Activated naive CD4-positive, alpha-beta T cell treated with anti-CD3 and anti-CD28 coated beads for 36 hours (primary cell): ENCODE measurements at regions not wholly inside any gene's neighbourhood (a gene's known extent, or its start where the extent isn't known, plus 50 kb on each side); places are given as distances from the start of the nearest gene placed in this dataset.

Experiments
- CTCF ChIA-PET: fragments of 350-600 bp; sonication (Branson Sonifier 250); formaldehyde crosslinking; loops from one replicate; lab custom pipeline; 2021; ENCODE audit warnings: antibody characterized with exemption; lab: Charles Lee
- DNase-seq: peaks from one replicate; pipeline ENCODE4 v3.0.0-alpha.2; 2020
- H3K27ac Mint-ChIP-seq: one replicate; pipeline ENCODE4 v1.8.0; 2021; ENCODE audit warnings: mild to moderate bottlenecking, mixed read lengths
- H3K27me3 Mint-ChIP-seq: one replicate; pipeline ENCODE4 v1.8.0; 2021; ENCODE audit warnings: low read depth, mixed read lengths
- H3K36me3 Mint-ChIP-seq: one replicate; pipeline ENCODE4 v1.8.0; 2021; ENCODE audit warnings: low read depth, mixed read lengths
- H3K4me1 Mint-ChIP-seq: one replicate; pipeline ENCODE4 v1.8.0; 2021; ENCODE audit warnings: low read depth, mixed read lengths
- H3K4me3 Mint-ChIP-seq: one replicate; pipeline ENCODE4 v1.8.0; 2021; ENCODE audit warnings: mild to moderate bottlenecking, moderate library complexity, mixed read lengths
- H3K9me3 Mint-ChIP-seq: one replicate; pipeline ENCODE4 v1.8.0; 2021; ENCODE audit warnings: mixed read lengths
- intact Hi-C: fragments of 100-400 bp; cut with micrococcal nuclease; formaldehyde crosslinking; loops from one replicate; pipeline ENCODE4 v1.15.1; 2023

- Mint-ChIP-seq H3K4me1 (no peaks in the 10 kb centered on the region), H3K27me3 (no peaks in the 10 kb centered on the region), H3K27ac (no peak overlapping the region), H3K36me3 (no peaks in the 10 kb centered on the region), H3K4me3 (no peak overlapping the region), H3K9me3 (peaks cover 2% of the 10 kb centered on the region)
- CTCF ChIA-PET, result no interaction called here
- intact Hi-C loops, result no loop called here
- DNase-seq, result no peak
These were observed 145.7 kb downstream of the RFX6 start for GRCh38 chr6:117022774-117023173.

DNA sequence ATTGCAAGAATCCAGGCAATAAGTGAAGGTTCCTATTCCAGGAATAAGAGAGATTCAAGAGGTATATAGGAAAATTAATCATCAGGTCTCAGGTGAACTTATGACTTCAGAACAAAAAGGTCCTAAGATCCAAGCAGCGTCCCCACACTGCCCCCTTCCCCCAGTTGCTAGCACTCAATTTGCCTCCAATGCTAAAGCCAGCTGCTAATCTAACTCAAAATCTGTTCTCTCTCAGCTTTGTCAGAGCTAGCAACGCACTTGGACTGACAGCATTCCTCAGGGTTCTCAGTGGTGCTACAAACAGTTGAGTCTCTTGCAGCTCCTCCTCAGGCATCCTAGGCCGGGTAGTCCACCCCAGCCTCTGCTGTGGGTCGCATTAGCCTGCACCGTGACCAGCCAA lies 148.3 kb downstream of the RFX6 start:
- no peaks in the 10 kb centered on the region for H3K4me1 Mint-ChIP-seq

DNA sequence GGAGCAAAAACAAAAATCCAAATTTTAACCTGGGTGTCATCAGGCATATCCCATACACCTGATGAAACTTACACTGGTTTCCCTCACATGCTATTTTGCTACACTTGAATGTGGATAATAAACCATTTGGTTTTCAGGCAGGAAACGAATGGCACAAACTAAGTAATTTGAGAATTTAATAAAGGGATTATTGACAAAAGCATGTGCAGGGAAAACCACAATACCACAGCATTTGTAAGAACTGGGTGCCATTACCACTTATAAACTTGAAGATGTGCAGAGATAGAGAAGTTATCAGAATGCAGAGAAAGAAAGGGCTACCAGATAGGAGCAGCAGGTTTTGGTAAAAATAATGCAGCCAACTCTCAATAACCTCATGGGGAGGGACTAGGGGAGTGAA lies 151.2 kb downstream of the RFX6 start:
- Mint-ChIP-seq H3K36me3 (no peaks in the 10 kb centered on the region), H3K27ac (no peak overlapping the region)
- intact Hi-C loops, result no loop called here

More for the DNA sequence above, 148.3 kb downstream of the RFX6 start:
- peaks cover 2% of the 10 kb centered on the region for H3K9me3 Mint-ChIP-seq
- intact Hi-C loops, result no loop called here
- H3K36me3 Mint-ChIP-seq, result no peaks in the 10 kb centered on the region
- CTCF ChIA-PET, result no interaction called here
- H3K4me3 Mint-ChIP-seq, result no peak overlapping the region
- DNase-seq, result no peak
- no peak overlapping the region for H3K27ac Mint-ChIP-seq
- H3K27me3 Mint-ChIP-seq, result no peaks in the 10 kb centered on the region

GRCh38 chr6:117034547-117034946 lies 157.5 kb downstream of the RFX6 start:
- no peaks in the 10 kb centered on the region for H3K4me1 Mint-ChIP-seq
- no peaks in the 10 kb centered on the region for H3K36me3 Mint-ChIP-seq
- DNase-seq, result no peak
- H3K4me3 Mint-ChIP-seq, result no peak overlapping the region
- intact Hi-C loops, result no loop called here
- no peaks in the 10 kb centered on the region for H3K27me3 Mint-ChIP-seq
- CTCF ChIA-PET, result interaction anchor here (0.7 kb wide), 1 partner anchor 375 kb away, joined by 3 read pairs; no protein-coding TSS in a partner anchor
- H3K27ac Mint-ChIP-seq, result no peak overlapping the region
- H3K9me3 Mint-ChIP-seq, result no peaks in the 10 kb centered on the region

More for the DNA sequence above, 151.2 kb downstream of the RFX6 start:
- Mint-ChIP-seq H3K27me3 (no peaks in the 10 kb centered on the region), H3K4me1 (no peaks in the 10 kb centered on the region), H3K9me3 (no peaks in the 10 kb centered on the region), H3K4me3 (no peak overlapping the region)
- CTCF ChIA-PET, result no interaction called here
- DNase-seq, result no peak

GRCh38 chr6:117034971-117035370 lies 157.9 kb downstream of the RFX6 start:
- CTCF ChIA-PET, result interaction anchor here (0.7 kb wide), 1 partner anchor 375 kb away, joined by 3 read pairs; no protein-coding TSS in a partner anchor
- no peaks in the 10 kb centered on the region for H3K9me3 Mint-ChIP-seq
- H3K36me3 Mint-ChIP-seq, result no peaks in the 10 kb centered on the region
- no peak overlapping the region for H3K27ac Mint-ChIP-seq
- no peak overlapping the region for H3K4me3 Mint-ChIP-seq
- no peak for DNase-seq
- intact Hi-C loops, result no loop called here
- H3K27me3 Mint-ChIP-seq, result no peaks in the 10 kb centered on the region
- H3K4me1 Mint-ChIP-seq, result no peaks in the 10 kb centered on the region

GRCh38 chr6:117050301-117050700 lies 173.3 kb downstream of the RFX6 start:
- intact Hi-C loops, result no loop called here
- Mint-ChIP-seq H3K4me3 (no peak overlapping the region), H3K27ac (no peak overlapping the region), H3K9me3 (peaks cover 20% of the 10 kb centered on the region), H3K27me3 (no peaks in the 10 kb centered on the region), H3K4me1 (no peaks in the 10 kb centered on the region), H3K36me3 (no peaks in the 10 kb centered on the region)
- no peak for DNase-seq
- CTCF ChIA-PET, result no interaction called here

GRCh38 chr6:117072134-117072533 lies 193.2 kb upstream of the VGLL2 start:
- H3K9me3 Mint-ChIP-seq, result peaks cover 7% of the 10 kb centered on the region
- peaks cover 4% of the 10 kb centered on the region for H3K27me3 Mint-ChIP-seq
- no peaks in the 10 kb centered on the region for H3K36me3 Mint-ChIP-seq
- DNase-seq, result no peak
- no peaks in the 10 kb centered on the region for H3K4me1 Mint-ChIP-seq
- intact Hi-C loops, result no loop called here
- CTCF ChIA-PET, result no interaction called here
- H3K27ac Mint-ChIP-seq, result no peak overlapping the region
- no peak overlapping the region for H3K4me3 Mint-ChIP-seq

DNA sequence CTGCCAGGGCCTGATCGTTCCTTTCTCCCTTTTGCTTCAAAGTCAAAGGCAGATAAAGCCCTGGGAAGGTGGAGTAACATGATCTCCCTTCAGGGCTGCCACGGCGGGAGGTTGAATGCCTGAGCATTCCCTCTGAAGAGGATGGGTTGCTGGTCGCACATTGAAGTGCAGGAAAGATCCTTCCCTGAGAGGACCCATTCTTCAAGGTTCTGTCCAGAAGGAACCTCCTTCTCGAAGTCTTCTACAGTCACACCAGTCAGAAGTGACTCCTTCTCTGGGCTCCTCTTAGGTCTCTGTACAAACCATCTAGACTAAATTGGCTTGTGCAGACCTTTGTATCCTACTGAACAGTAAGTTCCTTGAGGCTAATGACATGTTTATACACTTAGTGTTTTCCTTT lies 192.6 kb upstream of the VGLL2 start:
- intact Hi-C loops, result no loop called here
- no peaks in the 10 kb centered on the region for H3K36me3 Mint-ChIP-seq
- no peak overlapping the region for H3K4me3 Mint-ChIP-seq
- no peaks in the 10 kb centered on the region for H3K4me1 Mint-ChIP-seq
- CTCF ChIA-PET, result no interaction called here
- H3K27ac Mint-ChIP-seq, result no peak overlapping the region
- H3K9me3 Mint-ChIP-seq, result peaks cover 7% of the 10 kb centered on the region
- peaks cover 4% of the 10 kb centered on the region for H3K27me3 Mint-ChIP-seq
- no peak for DNase-seq

DNA sequence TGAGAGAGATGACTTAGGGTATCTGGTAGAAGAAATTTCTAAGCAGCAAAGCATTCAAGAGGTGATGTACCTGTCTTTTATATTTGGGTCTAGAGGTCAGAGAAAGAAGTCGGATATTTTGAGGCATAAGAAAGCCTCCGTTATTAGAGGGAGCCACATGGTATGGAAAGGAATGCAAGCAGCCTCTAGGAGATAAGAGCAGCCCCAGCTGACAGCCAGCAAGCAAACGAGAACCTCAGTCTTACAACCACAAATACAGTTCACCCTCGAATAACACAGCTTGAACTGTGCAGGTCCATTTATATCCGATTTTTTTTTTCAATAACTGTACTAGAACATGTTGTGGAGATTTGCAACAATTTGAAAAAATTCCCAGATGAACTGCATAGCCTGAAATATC lies 190.7 kb upstream of the VGLL2 start:
- intact Hi-C loops, result no loop called here
- peaks cover 4% of the 10 kb centered on the region for H3K27me3 Mint-ChIP-seq
- no peaks in the 10 kb centered on the region for H3K4me1 Mint-ChIP-seq
- H3K9me3 Mint-ChIP-seq, result peaks cover 7% of the 10 kb centered on the region
- no peak overlapping the region for H3K27ac Mint-ChIP-seq
- no peak overlapping the region for H3K4me3 Mint-ChIP-seq
- CTCF ChIA-PET, result no interaction called here
- no peaks in the 10 kb centered on the region for H3K36me3 Mint-ChIP-seq
- DNase-seq, result no peak

GRCh38 chr6:117075218-117075617 lies 190.1 kb upstream of the VGLL2 start:
- H3K27me3 Mint-ChIP-seq, result peaks cover 4% of the 10 kb centered on the region
- intact Hi-C loops, result no loop called here
- H3K4me3 Mint-ChIP-seq, result no peak overlapping the region
- H3K9me3 Mint-ChIP-seq, result peaks cover 7% of the 10 kb centered on the region
- no peak for DNase-seq
- no peak overlapping the region for H3K27ac Mint-ChIP-seq
- no peaks in the 10 kb centered on the region for H3K36me3 Mint-ChIP-seq
- CTCF ChIA-PET, result no interaction called here
- no peaks in the 10 kb centered on the region for H3K4me1 Mint-ChIP-seq

GRCh38 chr6:117076076-117076475 lies 189.3 kb upstream of the VGLL2 start:
- H3K27me3 Mint-ChIP-seq, result peaks cover 4% of the 10 kb centered on the region
- H3K4me3 Mint-ChIP-seq, result no peak overlapping the region
- DNase-seq, result no peak
- no peaks in the 10 kb centered on the region for H3K36me3 Mint-ChIP-seq
- CTCF ChIA-PET, result no interaction called here
- no peaks in the 10 kb centered on the region for H3K4me1 Mint-ChIP-seq
- peaks cover 4% of the 10 kb centered on the region for H3K9me3 Mint-ChIP-seq
- no peak overlapping the region for H3K27ac Mint-ChIP-seq
- intact Hi-C loops, result no loop called here

- H3K27ac Mint-ChIP-seq, result no peak overlapping the region
- peaks cover 4% of the 10 kb centered on the region for H3K9me3 Mint-ChIP-seq
- CTCF ChIA-PET, result no interaction called here
- H3K27me3 Mint-ChIP-seq, result peaks cover 4% of the 10 kb centered on the region
- no peak for DNase-seq
- H3K4me3 Mint-ChIP-seq, result no peak overlapping the region
- intact Hi-C loops, result no loop called here
- no peaks in the 10 kb centered on the region for H3K36me3 Mint-ChIP-seq
- H3K4me1 Mint-ChIP-seq, result no peaks in the 10 kb centered on the region
These were observed 188.1 kb upstream of the VGLL2 start for GRCh38 chr6:117077300-117077699.

GRCh38 chr6:117078624-117079023 lies 186.7 kb upstream of the VGLL2 start:
- CTCF ChIA-PET, result no interaction called here
- Mint-ChIP-seq H3K4me1 (no peaks in the 10 kb centered on the region), H3K27ac (no peak overlapping the region), H3K9me3 (peaks cover 4% of the 10 kb centered on the region), H3K4me3 (no peak overlapping the region), H3K36me3 (no peaks in the 10 kb centered on the region), H3K27me3 (no peaks in the 10 kb centered on the region)
- DNase-seq, result no peak
- intact Hi-C loops, result no loop called here

- no peak for DNase-seq
- Mint-ChIP-seq H3K27me3 (no peaks in the 10 kb centered on the region), H3K36me3 (no peaks in the 10 kb centered on the region), H3K4me1 (no peaks in the 10 kb centered on the region), H3K9me3 (no peaks in the 10 kb centered on the region), H3K27ac (no peak overlapping the region), H3K4me3 (no peak overlapping the region)
- intact Hi-C loops, result no loop called here
- CTCF ChIA-PET, result no interaction called here
These were observed 185.4 kb upstream of the VGLL2 start for GRCh38 chr6:117079951-117080350.
